Neural cell (in vitro differentiated cells): ENCODE measurements at regions not wholly inside any gene's neighbourhood (a gene's known extent, or its start where the extent isn't known, plus 50 kb on each side); places are given as distances from the start of the nearest gene placed in this dataset.

Experiments used
- H2AFZ ChIP-seq: fragments of 200-600, 300-800 bp; sonication (generic), shearing (Covaris generic); 2 replicates; pipeline ENCODE4 v1.6.0; 2014; ENCODE audit warnings: low read depth, mild to moderate bottlenecking, antibody characterized with exemption, low read length, moderate library complexity
- H3F3A ChIP-seq: fragments of 200-600 bp; shearing (Covaris generic); 2 replicates; pipeline ENCODE4 v1.6.1; 2016; ENCODE audit warnings: mild to moderate bottlenecking, moderate library complexity, mixed read lengths, antibody characterized with exemption, low read length; ENCODE audit not compliant: insufficient read depth, poor library complexity, severe bottlenecking
- H3K27ac ChIP-seq: fragments of 200-600, 300-800 bp; sonication (generic), shearing (Covaris generic); 2 replicates; pipeline ENCODE4 v1.5.1; 2014; ENCODE audit warnings: mild to moderate bottlenecking, low read length, moderate library complexity
- H3K27me3 ChIP-seq: fragments of 300-800, 200-600 bp; sonication (generic), shearing (Covaris generic); 2 replicates; pipeline ENCODE4 v1.6.0; 2014; ENCODE audit warnings: mild to moderate bottlenecking, low read depth, low read length, moderate library complexity; ENCODE audit not compliant: insufficient read depth
- H3K36me3 ChIP-seq: fragments of 300-800, 200-600 bp; sonication (generic), shearing (Covaris generic); 2 replicates; pipeline ENCODE4 v1.5.1; 2014; ENCODE audit warnings: mild to moderate bottlenecking, antibody characterized with exemption, low read length, moderate library complexity; ENCODE audit not compliant: insufficient read depth
- H3K4me2 ChIP-seq: fragments of 300-800, 200-600 bp; sonication (generic), shearing (Covaris generic); 2 replicates; pipeline ENCODE4 v1.6.0; 2014; ENCODE audit warnings: mild to moderate bottlenecking, low read length
- H3K4me3 ChIP-seq: fragments of 300-800, 200-600 bp; sonication (generic), shearing (Covaris generic); 2 replicates; pipeline ENCODE4 v1.5.1; 2014; ENCODE audit warnings: mild to moderate bottlenecking, low read length, moderate library complexity
- H3K79me2 ChIP-seq: fragments of 200-600 bp; shearing (Covaris generic); replicated peaks from 2 replicates; pipeline ENCODE4 v1.6.0; 2014; ENCODE audit warnings: mild to moderate bottlenecking, low read length, moderate library complexity; ENCODE audit not compliant: insufficient read depth
- H3K9ac ChIP-seq: fragments of 300-800, 200-600 bp; sonication (generic), shearing (Covaris generic); 2 replicates; pipeline ENCODE4 v1.6.1; 2016; ENCODE audit warnings: mild to moderate bottlenecking, low read length, mixed read lengths
- H3K9me2 ChIP-seq: fragments of 200-600 bp; shearing (Covaris generic); 2 replicates; pipeline ENCODE4 v1.6.1; 2016; ENCODE audit warnings: mild to moderate bottlenecking, low read length, mixed read lengths; ENCODE audit not compliant: insufficient read depth
- H3K9me3 ChIP-seq: fragments of 200-600, 300-800 bp; sonication (generic), shearing (Covaris generic); 2 replicates; pipeline ENCODE4 v1.6.1; 2016; ENCODE audit warnings: mild to moderate bottlenecking, mixed run types, low read length, moderate library complexity, mixed read lengths
- H4K20me1 ChIP-seq: fragments of 200-600 bp; shearing (Covaris generic); 2 replicates; pipeline ENCODE4 v1.6.1; 2016; ENCODE audit warnings: mild to moderate bottlenecking, mixed run types; ENCODE audit not compliant: insufficient read depth
- EP300 ChIP-seq: fragments of 450-650 bp; conservative IDR thresholded peaks from 2 replicates; pipeline ENCODE4 v1.6.1; 2014; ENCODE audit warnings: antibody characterized with exemption, mild to moderate bottlenecking, moderate library complexity; ENCODE audit not compliant: poor library complexity, severe bottlenecking
- EZH2 ChIP-seq: fragments of 200-600, 300-800 bp; shearing (Covaris generic), sonication (generic); IDR thresholded peaks from 2 replicates; pipeline ENCODE4 v1.6.1; 2014; ENCODE audit warnings: antibody characterized with exemption, low read length, borderline replicate concordance, mild to moderate bottlenecking; ENCODE audit not compliant: insufficient read depth, poor library complexity, severe bottlenecking
- MXI1 ChIP-seq: fragments of 450-650 bp; conservative IDR thresholded peaks from 2 replicates; pipeline ENCODE4 v1.6.1; 2014; ENCODE audit warnings: antibody characterized with exemption, mild to moderate bottlenecking; ENCODE audit not compliant: poor library complexity, severe bottlenecking
- POLR2AphosphoS5 ChIP-seq: IDR thresholded peaks from 2 replicates; pipeline ENCODE4 v1.6.1; 2012
- RAD21 ChIP-seq: fragments of 450-650 bp; conservative IDR thresholded peaks from 2 replicates; pipeline ENCODE4 v1.6.1; 2014; ENCODE audit warnings: antibody characterized with exemption, mild to moderate bottlenecking, moderate library complexity
- SMC3 ChIP-seq: fragments of 450-650 bp; conservative IDR thresholded peaks from 2 replicates; pipeline ENCODE4 v1.6.1; 2014; ENCODE audit warnings: antibody characterized with exemption, mild to moderate bottlenecking, moderate library complexity; ENCODE audit not compliant: poor library complexity
- TAF1 ChIP-seq: IDR thresholded peaks from 2 replicates; pipeline ENCODE4 v1.6.1; 2012; ENCODE audit warnings: low read depth
- TF ChIP-seq, protein P1 (sequence below): fragments of 450-650 bp; IDR thresholded peaks from 2 replicates; pipeline ENCODE4 v1.5.1; 2014; ENCODE audit warnings: antibody characterized with exemption, mild to moderate bottlenecking, moderate library complexity; ENCODE audit not compliant: poor library complexity, severe bottlenecking
- TF ChIP-seq, protein P2 (sequence below): IDR thresholded peaks from 2 replicates; pipeline ENCODE4 v1.6.1; 2012; ENCODE audit warnings: borderline replicate concordance

DNA sequence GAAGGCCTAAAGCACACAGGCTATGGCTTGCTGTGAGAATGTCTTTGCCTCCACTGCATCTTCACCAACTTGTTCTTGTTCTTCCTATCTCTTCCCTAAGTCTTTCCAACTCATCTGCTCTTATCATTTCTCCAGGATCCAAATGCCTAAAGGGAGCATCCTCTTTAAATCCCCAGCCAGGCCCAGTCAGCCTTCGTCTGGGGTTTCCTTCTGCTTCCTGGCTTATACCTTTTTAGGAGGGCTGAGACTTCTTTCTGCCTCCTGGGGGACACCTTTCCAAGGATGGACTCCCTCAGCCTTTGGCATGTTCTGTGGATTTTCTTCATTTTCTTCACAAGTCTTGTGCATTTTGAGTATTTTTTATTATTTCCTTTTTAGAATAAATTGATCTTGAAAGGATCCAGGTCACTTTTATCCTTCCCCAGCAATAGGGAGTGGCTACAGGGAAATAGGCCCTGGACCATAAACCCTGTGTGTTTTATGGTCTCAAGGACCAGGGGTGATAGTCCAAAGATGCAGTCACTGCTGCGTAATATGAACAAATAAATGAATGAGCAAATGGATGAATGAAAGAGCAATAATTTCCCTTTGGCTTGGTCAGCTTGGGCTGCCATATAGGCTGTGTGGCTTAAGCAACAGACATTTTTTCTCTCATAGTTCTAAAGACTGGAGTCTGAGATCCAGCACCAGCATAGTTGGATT lies 122.1 kb upstream of the LRIG1 start:
- H3F3A ChIP-seq: no peaks in the 10 kb centered on the region
- no peaks in the 10 kb centered on the region for H3K9me2 ChIP-seq
- no peak overlapping the region for H2AFZ ChIP-seq
- no peak overlapping the region for H3K9ac ChIP-seq
- H3K27me3 ChIP-seq: no peaks in the 10 kb centered on the region
- no peaks in the 10 kb centered on the region for H3K9me3 ChIP-seq
- no peaks in the 10 kb centered on the region for H3K36me3 ChIP-seq
- no peak overlapping the region for H3K4me2 ChIP-seq
- H3K4me3 ChIP-seq: no peak overlapping the region
- no peaks in the 10 kb centered on the region for H4K20me1 ChIP-seq
- H3K79me2 ChIP-seq: no peaks in the 10 kb centered on the region
- H3K27ac ChIP-seq: no peak overlapping the region
- no peak for TF ChIP-seq EP300
- no peak for TF ChIP-seq MXI1
- no peak for TF ChIP-seq SMC3
- TF ChIP-seq, protein P1, sequence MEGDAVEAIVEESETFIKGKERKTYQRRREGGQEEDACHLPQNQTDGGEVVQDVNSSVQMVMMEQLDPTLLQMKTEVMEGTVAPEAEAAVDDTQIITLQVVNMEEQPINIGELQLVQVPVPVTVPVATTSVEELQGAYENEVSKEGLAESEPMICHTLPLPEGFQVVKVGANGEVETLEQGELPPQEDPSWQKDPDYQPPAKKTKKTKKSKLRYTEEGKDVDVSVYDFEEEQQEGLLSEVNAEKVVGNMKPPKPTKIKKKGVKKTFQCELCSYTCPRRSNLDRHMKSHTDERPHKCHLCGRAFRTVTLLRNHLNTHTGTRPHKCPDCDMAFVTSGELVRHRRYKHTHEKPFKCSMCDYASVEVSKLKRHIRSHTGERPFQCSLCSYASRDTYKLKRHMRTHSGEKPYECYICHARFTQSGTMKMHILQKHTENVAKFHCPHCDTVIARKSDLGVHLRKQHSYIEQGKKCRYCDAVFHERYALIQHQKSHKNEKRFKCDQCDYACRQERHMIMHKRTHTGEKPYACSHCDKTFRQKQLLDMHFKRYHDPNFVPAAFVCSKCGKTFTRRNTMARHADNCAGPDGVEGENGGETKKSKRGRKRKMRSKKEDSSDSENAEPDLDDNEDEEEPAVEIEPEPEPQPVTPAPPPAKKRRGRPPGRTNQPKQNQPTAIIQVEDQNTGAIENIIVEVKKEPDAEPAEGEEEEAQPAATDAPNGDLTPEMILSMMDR: no peak
- TF ChIP-seq TAF1: no peak
- TF ChIP-seq RAD21: no peak
- TF ChIP-seq EZH2: no peak
- TF ChIP-seq, protein P2, sequence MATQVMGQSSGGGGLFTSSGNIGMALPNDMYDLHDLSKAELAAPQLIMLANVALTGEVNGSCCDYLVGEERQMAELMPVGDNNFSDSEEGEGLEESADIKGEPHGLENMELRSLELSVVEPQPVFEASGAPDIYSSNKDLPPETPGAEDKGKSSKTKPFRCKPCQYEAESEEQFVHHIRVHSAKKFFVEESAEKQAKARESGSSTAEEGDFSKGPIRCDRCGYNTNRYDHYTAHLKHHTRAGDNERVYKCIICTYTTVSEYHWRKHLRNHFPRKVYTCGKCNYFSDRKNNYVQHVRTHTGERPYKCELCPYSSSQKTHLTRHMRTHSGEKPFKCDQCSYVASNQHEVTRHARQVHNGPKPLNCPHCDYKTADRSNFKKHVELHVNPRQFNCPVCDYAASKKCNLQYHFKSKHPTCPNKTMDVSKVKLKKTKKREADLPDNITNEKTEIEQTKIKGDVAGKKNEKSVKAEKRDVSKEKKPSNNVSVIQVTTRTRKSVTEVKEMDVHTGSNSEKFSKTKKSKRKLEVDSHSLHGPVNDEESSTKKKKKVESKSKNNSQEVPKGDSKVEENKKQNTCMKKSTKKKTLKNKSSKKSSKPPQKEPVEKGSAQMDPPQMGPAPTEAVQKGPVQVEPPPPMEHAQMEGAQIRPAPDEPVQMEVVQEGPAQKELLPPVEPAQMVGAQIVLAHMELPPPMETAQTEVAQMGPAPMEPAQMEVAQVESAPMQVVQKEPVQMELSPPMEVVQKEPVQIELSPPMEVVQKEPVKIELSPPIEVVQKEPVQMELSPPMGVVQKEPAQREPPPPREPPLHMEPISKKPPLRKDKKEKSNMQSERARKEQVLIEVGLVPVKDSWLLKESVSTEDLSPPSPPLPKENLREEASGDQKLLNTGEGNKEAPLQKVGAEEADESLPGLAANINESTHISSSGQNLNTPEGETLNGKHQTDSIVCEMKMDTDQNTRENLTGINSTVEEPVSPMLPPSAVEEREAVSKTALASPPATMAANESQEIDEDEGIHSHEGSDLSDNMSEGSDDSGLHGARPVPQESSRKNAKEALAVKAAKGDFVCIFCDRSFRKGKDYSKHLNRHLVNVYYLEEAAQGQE: no peak
- TF ChIP-seq POLR2AphosphoS5: no peak

DNA sequence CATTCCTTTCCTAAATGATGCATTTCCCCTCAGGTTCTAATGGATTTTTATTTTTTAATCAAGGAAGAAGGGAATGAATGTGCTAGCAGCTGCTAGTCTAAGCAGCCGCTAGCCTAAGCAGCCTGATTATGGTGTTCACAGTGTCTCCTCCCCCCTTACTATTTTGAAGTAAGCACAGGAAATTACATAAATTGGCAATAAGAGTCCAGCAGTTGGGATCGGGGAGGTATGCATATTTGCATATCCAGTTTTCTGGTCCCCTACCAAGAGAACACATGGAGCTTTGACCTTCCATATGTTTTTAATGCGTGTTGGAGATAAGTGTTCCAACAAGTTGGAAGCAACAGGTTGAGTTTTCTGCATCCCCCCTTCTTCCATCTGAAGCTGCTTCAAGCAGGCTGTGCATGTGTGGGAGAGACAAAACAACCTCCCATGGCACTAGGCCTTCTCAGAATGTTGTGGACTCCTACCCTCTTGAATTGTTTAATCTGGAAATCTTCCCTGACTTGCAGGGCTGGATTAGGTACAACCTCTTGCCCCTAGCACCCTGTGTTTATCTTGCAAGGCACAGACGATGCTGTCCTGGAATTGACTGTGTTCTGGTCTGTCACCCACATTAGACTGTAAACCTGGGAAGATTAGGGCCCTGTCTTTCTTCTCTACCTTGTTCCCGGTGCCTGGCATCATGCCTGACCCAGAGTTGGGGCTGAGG lies 124.8 kb upstream of the LRIG1 start:
- no peaks in the 10 kb centered on the region for H3K9me2 ChIP-seq
- TF ChIP-seq SMC3 (no peak), EZH2 (no peak), TAF1 (no peak), MXI1 (no peak), POLR2AphosphoS5 (no peak), RAD21 (no peak), EP300 (no peak)
- TF ChIP-seq, protein P1: no peak
- TF ChIP-seq, protein P2: no peak
- no peak overlapping the region for H2AFZ ChIP-seq
- no peaks in the 10 kb centered on the region for H3K79me2 ChIP-seq
- no peaks in the 10 kb centered on the region for H3K9me3 ChIP-seq
- H3K9ac ChIP-seq: no peak overlapping the region
- H4K20me1 ChIP-seq: no peaks in the 10 kb centered on the region
- H3K36me3 ChIP-seq: no peaks in the 10 kb centered on the region
- H3K4me2 ChIP-seq: no peak overlapping the region
- H3F3A ChIP-seq: no peaks in the 10 kb centered on the region
- H3K27ac ChIP-seq: no peak overlapping the region
- no peak overlapping the region for H3K4me3 ChIP-seq
- no peaks in the 10 kb centered on the region for H3K27me3 ChIP-seq
